Ishikawa (cell line): ENCODE measurements at regions not wholly inside any gene's neighbourhood (a gene's known extent, or its start where the extent isn't known, plus 50 kb on each side); places are given as distances from the start of the nearest gene placed in this dataset.

Source experiments
- CEBPB ChIP-seq: IDR thresholded peaks from 2 replicates; pipeline ENCODE4 v1.6.1; 2012
- CREB1 ChIP-seq: IDR thresholded peaks from 2 replicates; pipeline ENCODE4 v1.6.1; 2012; ENCODE audit warnings: low read depth
- EGR1 ChIP-seq: IDR thresholded peaks from 2 replicates; pipeline ENCODE4 v1.6.1; 2012
- EP300 ChIP-seq: IDR thresholded peaks from 2 replicates; pipeline ENCODE4 v1.6.1; 2012; ENCODE audit warnings: borderline replicate concordance
- FOXM1 ChIP-seq: IDR thresholded peaks from 2 replicates; pipeline ENCODE4 v1.6.1; 2012; ENCODE audit warnings: low read depth, borderline replicate concordance
- MAX ChIP-seq: IDR thresholded peaks from 2 replicates; pipeline ENCODE4 v1.6.1; 2012
- NFIC ChIP-seq: IDR thresholded peaks from 2 replicates; pipeline ENCODE4 v1.6.1; 2012
- RAD21 ChIP-seq: IDR thresholded peaks from 2 replicates; pipeline ENCODE4 v1.6.1; 2012; ENCODE audit warnings: low read depth
- REST ChIP-seq: IDR thresholded peaks from 2 replicates; pipeline ENCODE4 v1.6.1; 2012; ENCODE audit warnings: low read depth, mild to moderate bottlenecking
- TAF1 ChIP-seq: IDR thresholded peaks from 2 replicates; pipeline ENCODE4 v1.6.1; 2012; ENCODE audit warnings: low read depth, mild to moderate bottlenecking
- TCF12 ChIP-seq: IDR thresholded peaks from 2 replicates; pipeline ENCODE4 v1.6.1; 2012; ENCODE audit warnings: low read depth
- TEAD4 ChIP-seq: IDR thresholded peaks from 2 replicates; pipeline ENCODE4 v1.6.1; 2012
- USF1 ChIP-seq: IDR thresholded peaks from 2 replicates; pipeline ENCODE4 v1.6.1; 2012
- YY1 ChIP-seq: IDR thresholded peaks from 2 replicates; pipeline ENCODE4 v1.6.1; 2012; ENCODE audit warnings: low read depth
- ZBTB7A ChIP-seq: IDR thresholded peaks from 2 replicates; pipeline ENCODE4 v1.6.1; 2012; ENCODE audit warnings: low read depth

GRCh38 chr10:42997849-42998165 lies 79.1 kb upstream of the RET start:
- no peak for TF ChIP-seq USF1
- TF ChIP-seq NFIC = no peak
- TF ChIP-seq TCF12 = no peak
- TF ChIP-seq TEAD4 = no peak
- TF ChIP-seq EGR1 = no peak
- no peak for TF ChIP-seq RAD21
- no peak for TF ChIP-seq MAX
- no peak for TF ChIP-seq ZBTB7A
- no peak for TF ChIP-seq REST
- no peak for TF ChIP-seq EP300
- no peak for TF ChIP-seq CEBPB
- TF ChIP-seq TAF1 = no peak
- TF ChIP-seq YY1 = no peak
- TF ChIP-seq FOXM1 = no peak
- no peak for TF ChIP-seq CREB1

GRCh38 chr10:42998481-42999384 lies 78.1 kb upstream of the RET start:
- TF ChIP-seq MAX (no peak), TAF1 (no peak), TCF12 (no peak), CEBPB (no peak), REST (no peak), NFIC (no peak), CREB1 (no peak), FOXM1 (no peak), TEAD4 (no peak), YY1 (no peak), USF1 (no peak), ZBTB7A (no peak), EP300 (no peak), EGR1 (no peak), RAD21 (no peak)

- no peak for TF ChIP-seq TEAD4
Measured at GRCh38 chr10:42999385-43000020, 77.4 kb upstream of the RET start.

- no peak for TF ChIP-seq REST
Measured at GRCh38 chr10:43000021-43000411, 76.9 kb upstream of the RET start.
